ENCODE measurements at regions not wholly inside any gene's neighbourhood (a gene's known extent, or its start where the extent isn't known, plus 50 kb on each side); places are given as distances from the start of the nearest gene placed in this dataset.

DNA sequence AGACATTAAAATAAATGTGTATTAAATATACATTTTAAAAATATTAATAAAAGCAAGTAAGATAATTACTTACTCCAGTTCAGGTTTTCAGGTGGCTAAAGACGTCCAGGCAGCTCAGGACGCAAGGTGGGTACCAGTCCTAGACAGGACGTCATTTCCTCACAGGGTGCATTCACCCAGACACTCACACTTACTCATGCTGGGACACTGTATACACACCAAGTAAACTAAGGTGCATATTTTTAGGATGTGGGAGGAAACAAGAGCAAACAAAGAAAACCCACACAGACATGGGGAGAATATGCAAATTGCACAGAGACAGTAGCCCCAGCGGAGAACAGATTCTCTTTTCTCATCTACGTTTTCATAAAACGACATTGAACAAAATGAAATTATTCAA lies 457.9 kb downstream of the BRINP3 start:
- no peak overlapping the region for H3K4me3 ChIP-seq (ENCODE audit: low read depth, low read length)
- ChIA-PET POLR2A (no interaction called here), CTCF (no interaction called here)
- TF ChIP-seq, protein P1, sequence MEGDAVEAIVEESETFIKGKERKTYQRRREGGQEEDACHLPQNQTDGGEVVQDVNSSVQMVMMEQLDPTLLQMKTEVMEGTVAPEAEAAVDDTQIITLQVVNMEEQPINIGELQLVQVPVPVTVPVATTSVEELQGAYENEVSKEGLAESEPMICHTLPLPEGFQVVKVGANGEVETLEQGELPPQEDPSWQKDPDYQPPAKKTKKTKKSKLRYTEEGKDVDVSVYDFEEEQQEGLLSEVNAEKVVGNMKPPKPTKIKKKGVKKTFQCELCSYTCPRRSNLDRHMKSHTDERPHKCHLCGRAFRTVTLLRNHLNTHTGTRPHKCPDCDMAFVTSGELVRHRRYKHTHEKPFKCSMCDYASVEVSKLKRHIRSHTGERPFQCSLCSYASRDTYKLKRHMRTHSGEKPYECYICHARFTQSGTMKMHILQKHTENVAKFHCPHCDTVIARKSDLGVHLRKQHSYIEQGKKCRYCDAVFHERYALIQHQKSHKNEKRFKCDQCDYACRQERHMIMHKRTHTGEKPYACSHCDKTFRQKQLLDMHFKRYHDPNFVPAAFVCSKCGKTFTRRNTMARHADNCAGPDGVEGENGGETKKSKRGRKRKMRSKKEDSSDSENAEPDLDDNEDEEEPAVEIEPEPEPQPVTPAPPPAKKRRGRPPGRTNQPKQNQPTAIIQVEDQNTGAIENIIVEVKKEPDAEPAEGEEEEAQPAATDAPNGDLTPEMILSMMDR (IDR thresholded peaks at IDR 0.05; ENCODE audit: insufficient read depth, low read length, missing control alignments): no peak
- DNase-seq (ENCODE audit: low read depth, low spot score): no peak

DNA sequence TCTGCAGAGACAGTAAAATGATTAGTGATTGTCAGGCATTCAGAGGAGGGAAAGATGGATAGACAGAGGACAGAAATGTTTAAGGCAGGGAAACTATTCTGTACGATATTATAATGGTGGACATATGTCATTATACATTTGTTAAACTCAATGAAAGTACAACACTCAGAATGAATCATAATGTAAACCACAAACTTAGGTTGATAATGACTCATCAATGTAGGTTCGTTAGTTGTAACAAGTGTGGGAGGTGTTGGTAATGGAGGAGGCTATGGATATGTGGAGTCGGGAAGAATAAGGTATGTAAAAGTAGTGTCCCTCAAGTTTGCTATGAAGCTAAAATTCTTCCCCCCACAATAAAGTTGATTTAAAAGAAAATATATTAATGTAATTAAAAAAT lies 455.0 kb downstream of the BRINP3 start:
- DNase-seq (ENCODE audit: low read depth, low spot score): no peak
- TF ChIP-seq, protein P1 (IDR thresholded peaks at IDR 0.05; ENCODE audit: insufficient read depth, low read length, missing control alignments): no peak
- H3K4me3 ChIP-seq (ENCODE audit: low read depth, low read length): no peak overlapping the region
- CTCF ChIA-PET: no interaction called here
- POLR2A ChIA-PET: no interaction called here

DNA sequence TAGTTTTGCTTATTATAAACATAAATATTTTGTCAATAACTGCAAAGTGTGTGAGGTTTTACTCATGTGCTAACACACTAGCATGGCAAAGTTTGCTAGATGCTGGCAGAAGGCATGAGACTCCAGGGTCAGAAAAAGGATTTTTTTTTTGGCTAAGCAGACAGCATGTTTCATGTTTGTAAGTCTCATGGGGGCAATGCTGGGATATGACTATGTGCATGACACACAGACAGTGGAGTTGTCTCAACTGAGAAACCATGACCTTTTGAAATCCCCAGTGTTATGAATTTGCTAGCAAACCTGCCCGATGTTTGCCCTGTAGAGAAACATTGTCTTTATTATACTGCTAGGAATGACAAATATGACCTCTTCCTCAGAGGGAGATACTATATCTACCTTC lies 448.2 kb downstream of the BRINP3 start:
- TF ChIP-seq, protein P1 (IDR thresholded peaks at IDR 0.05; ENCODE audit: insufficient read depth, low read length, missing control alignments): no peak
- no peak for DNase-seq (ENCODE audit: low read depth, low spot score)
- H3K4me3 ChIP-seq (ENCODE audit: low read depth, low read length): no peak overlapping the region
- ChIA-PET CTCF (no interaction called here), POLR2A (no interaction called here)

DNA sequence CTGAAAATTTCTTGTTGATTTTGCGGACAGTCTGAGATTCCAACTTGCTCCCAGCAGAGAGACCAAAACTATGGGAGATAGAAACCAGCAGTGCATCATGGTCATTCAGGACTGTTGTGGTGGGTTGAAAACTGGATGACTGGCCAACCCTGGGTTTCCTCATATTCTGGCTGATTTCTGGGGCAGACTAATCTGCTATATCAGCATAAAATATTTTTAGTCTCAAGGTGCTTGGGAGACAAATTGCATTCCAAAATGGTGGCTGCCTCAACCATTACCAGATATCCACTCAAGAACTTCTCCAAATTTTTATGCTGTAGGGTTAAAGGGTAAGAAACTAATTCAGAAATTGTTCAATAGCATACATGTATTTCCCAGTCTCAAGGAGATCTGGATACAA lies 434.0 kb downstream of the BRINP3 start:
- H3K4me3 ChIP-seq (ENCODE audit: low read depth, low read length): no peak overlapping the region
- DNase-seq (ENCODE audit: low read depth, low spot score): no peak
- POLR2A ChIA-PET: no interaction called here
- CTCF ChIA-PET: no interaction called here
- TF ChIP-seq, protein P1 (IDR thresholded peaks at IDR 0.05; ENCODE audit: insufficient read depth, low read length, missing control alignments): no peak

DNA sequence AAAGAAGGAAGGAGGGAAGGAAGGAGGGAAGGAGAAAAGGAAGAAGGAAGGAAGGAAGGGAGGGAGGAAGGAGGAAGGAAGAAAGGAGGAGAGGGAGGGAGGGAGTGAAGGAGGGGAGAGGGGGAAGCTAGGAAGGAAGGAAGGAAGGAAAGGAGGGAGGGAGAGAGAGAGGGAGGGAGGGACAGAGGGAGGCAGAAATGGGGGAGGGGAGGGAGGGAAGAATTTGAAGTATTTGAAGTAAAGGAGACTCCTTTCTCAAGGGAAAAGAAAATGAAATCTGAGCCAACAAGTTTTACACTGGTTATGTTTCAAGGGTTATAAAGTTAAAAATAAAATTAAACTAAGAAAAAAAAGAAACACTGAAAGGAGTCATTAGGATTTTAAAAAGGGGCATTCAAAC lies 431.4 kb downstream of the BRINP3 start:
- TF ChIP-seq, protein P1 (IDR thresholded peaks at IDR 0.05; ENCODE audit: insufficient read depth, low read length, missing control alignments): no peak
- H3K4me3 ChIP-seq (ENCODE audit: low read depth, low read length): no peak overlapping the region
- DNase-seq (ENCODE audit: low read depth, low spot score): no peak
- ChIA-PET POLR2A (no interaction called here), CTCF (no interaction called here)
